SK-N-MC (cell line): ENCODE measurements at regions not wholly inside any gene's neighbourhood (a gene's known extent, or its start where the extent isn't known, plus 50 kb on each side); places are given as distances from the start of the nearest gene placed in this dataset.

Experiments
- DNase-seq: peaks from one replicate; pipeline ENCODE4 v3.0.0-alpha.2; 2011; ENCODE audit warnings: low read depth, low spot score
- H3K27ac ChIP-seq: fragments of 200-600 bp; sonication (generic); 2 replicates; pipeline ENCODE4 v1.5.1; 2016; ENCODE audit warnings: mixed run types
- H3K36me3 ChIP-seq: fragments of 200-600 bp; sonication (generic); 2 replicates; pipeline ENCODE4 v1.6.1; 2017; ENCODE audit warnings: antibody characterized with exemption, low read length, mixed read lengths; ENCODE audit not compliant: insufficient read depth
- H3K4me3 ChIP-seq: fragments of 200-600 bp; sonication (generic); 2 replicates; pipeline ENCODE4 v1.5.1; 2016
- H3K9ac ChIP-seq: fragments of 200-600 bp; sonication (generic); 2 replicates; pipeline ENCODE4 v1.8.0; 2017; ENCODE audit warnings: mixed run types, mixed read lengths; ENCODE audit not compliant: insufficient read length
- H3K9me3 ChIP-seq: fragments of 200-600 bp; sonication (generic); 2 replicates; pipeline ENCODE4 v1.6.1; 2017; ENCODE audit warnings: low read depth, mild to moderate bottlenecking, antibody characterized with exemption, low read length, moderate library complexity, mixed read lengths
- EZH2 ChIP-seq: fragments of 200-600 bp; sonication (generic); IDR thresholded peaks from one replicate; pipeline ENCODE4 v1.6.1; 2017; ENCODE audit warnings: antibody characterized with exemption
- FOXP2 ChIP-seq: optimal IDR thresholded peaks from 2 replicates; pipeline ENCODE3; 2011; ENCODE audit warnings: mild to moderate bottlenecking, moderate library complexity; ENCODE audit not compliant: insufficient read depth; ENCODE audit errors: extremely low read length, control extremely low read depth
- POLR2AphosphoS5 ChIP-seq: IDR thresholded peaks from 2 replicates; pipeline ENCODE4 v1.6.1; 2012; ENCODE audit warnings: mild to moderate bottlenecking, low read depth, low read length, borderline replicate concordance

- TF ChIP-seq POLR2AphosphoS5 (no peak), EZH2 (no peak), FOXP2 (no peak)
- DNase-seq, result no peak
Measured at GRCh38 chr15:36313021-36313420, 266.4 kb upstream of the CDIN1 start.

GRCh38 chr15:36313736-36314280 is 265.6 kb upstream of the CDIN1 start:
- Histone ChIP-seq H3K9ac (no peak overlapping the region), H3K36me3 (no peaks in the 10 kb centered on the region), H3K4me3 (no peak overlapping the region), H3K27ac (no peak overlapping the region), H3K9me3 (no peaks in the 10 kb centered on the region)
- DNase-seq, result no peak
- TF ChIP-seq EZH2 (no peak), POLR2AphosphoS5 (no peak), FOXP2 (no peak)

More at GRCh38 chr15:36313021-36313420, 266.4 kb upstream of the CDIN1 start:
- Histone ChIP-seq H3K9ac (no peak overlapping the region), H3K36me3 (no peaks in the 10 kb centered on the region), H3K27ac (no peak overlapping the region), H3K9me3 (no peaks in the 10 kb centered on the region), H3K4me3 (no peak overlapping the region)

GRCh38 chr15:36315649-36316048 is 263.8 kb upstream of the CDIN1 start:
- TF ChIP-seq FOXP2, result no peak
- TF ChIP-seq EZH2, result no peak
- no peak for TF ChIP-seq POLR2AphosphoS5
- H3K9me3 ChIP-seq, result no peaks in the 10 kb centered on the region
- H3K27ac ChIP-seq, result no peak overlapping the region
- no peak overlapping the region for H3K4me3 ChIP-seq
- no peak overlapping the region for H3K9ac ChIP-seq
- no peak for DNase-seq
- no peaks in the 10 kb centered on the region for H3K36me3 ChIP-seq

GRCh38 chr15:36323615-36324014 is 255.8 kb upstream of the CDIN1 start:
- H3K36me3 ChIP-seq, result no peaks in the 10 kb centered on the region
- no peak for TF ChIP-seq EZH2
- no peak for TF ChIP-seq POLR2AphosphoS5
- TF ChIP-seq FOXP2, result no peak
- no peak overlapping the region for H3K9ac ChIP-seq
- no peak for DNase-seq
- H3K27ac ChIP-seq, result no peak overlapping the region
- H3K9me3 ChIP-seq, result no peaks in the 10 kb centered on the region
- no peak overlapping the region for H3K4me3 ChIP-seq

GRCh38 chr15:36325206-36325605 is 254.2 kb upstream of the CDIN1 start:
- no peak overlapping the region for H3K9ac ChIP-seq
- no peak for TF ChIP-seq POLR2AphosphoS5
- TF ChIP-seq EZH2, result no peak
- no peak for TF ChIP-seq FOXP2
- no peak overlapping the region for H3K4me3 ChIP-seq
- no peak for DNase-seq
- no peak overlapping the region for H3K27ac ChIP-seq
- H3K9me3 ChIP-seq, result no peaks in the 10 kb centered on the region
- H3K36me3 ChIP-seq, result no peaks in the 10 kb centered on the region

GRCh38 chr15:36329592-36329991 is 249.8 kb upstream of the CDIN1 start:
- Histone ChIP-seq H3K4me3 (no peak overlapping the region), H3K9me3 (no peaks in the 10 kb centered on the region), H3K9ac (no peak overlapping the region), H3K27ac (no peak overlapping the region), H3K36me3 (no peaks in the 10 kb centered on the region)
- DNase-seq, result no peak
- TF ChIP-seq FOXP2, result no peak
- no peak for TF ChIP-seq EZH2
- no peak for TF ChIP-seq POLR2AphosphoS5

- Histone ChIP-seq H3K36me3 (no peaks in the 10 kb centered on the region), H3K9me3 (no peaks in the 10 kb centered on the region), H3K27ac (peak overlapping the region; percentile 90; the same call in 1 of the 2 replicates), H3K9ac (peak overlapping the region; percentile 49), H3K4me3 (no peak overlapping the region)
- no peak for DNase-seq
- TF ChIP-seq FOXP2 (no peak), POLR2AphosphoS5 (no peak), EZH2 (no peak)
Measured at GRCh38 chr15:36330598-36330997, 248.8 kb upstream of the CDIN1 start.

GRCh38 chr15:36331531-36332275 is 247.7 kb upstream of the CDIN1 start:
- Histone ChIP-seq H3K4me3 (peak overlapping the region; percentile 69), H3K9ac (peak overlapping the region; percentile 49), H3K9me3 (no peaks in the 10 kb centered on the region), H3K27ac (peak overlapping the region; percentile 90), H3K36me3 (no peaks in the 10 kb centered on the region)
- peak; percentile 24 for DNase-seq
- no peak for TF ChIP-seq EZH2
- no peak for TF ChIP-seq POLR2AphosphoS5
- no peak for TF ChIP-seq FOXP2

GRCh38 chr15:36332301-36332700 is 247.1 kb upstream of the CDIN1 start:
- peak overlapping the region; percentile 90 for H3K27ac ChIP-seq

More at GRCh38 chr15:36332301-36332700, 247.1 kb upstream of the CDIN1 start:
- Histone ChIP-seq H3K36me3 (no peaks in the 10 kb centered on the region), H3K9ac (no peak overlapping the region), H3K9me3 (no peaks in the 10 kb centered on the region), H3K4me3 (peak overlapping the region; percentile 21; the same call in 1 of the 2 replicates)
- DNase-seq, result no peak
- TF ChIP-seq FOXP2 (no peak), POLR2AphosphoS5 (no peak), EZH2 (no peak)
